NCI-H774 (cell line): ENCODE measurements at regions not wholly inside any gene's neighbourhood (a gene's known extent, or its start where the extent isn't known, plus 50 kb on each side); places are given as distances from the start of the nearest gene placed in this dataset.
A peak's percentile ranks its signal among the peaks of the same experiment; 100 is the strongest.

Experiments used
- DNase-seq: peaks from one replicate; lab custom pipeline; 2025; lab: John Stamatoyannopoulos, UW

DNA sequence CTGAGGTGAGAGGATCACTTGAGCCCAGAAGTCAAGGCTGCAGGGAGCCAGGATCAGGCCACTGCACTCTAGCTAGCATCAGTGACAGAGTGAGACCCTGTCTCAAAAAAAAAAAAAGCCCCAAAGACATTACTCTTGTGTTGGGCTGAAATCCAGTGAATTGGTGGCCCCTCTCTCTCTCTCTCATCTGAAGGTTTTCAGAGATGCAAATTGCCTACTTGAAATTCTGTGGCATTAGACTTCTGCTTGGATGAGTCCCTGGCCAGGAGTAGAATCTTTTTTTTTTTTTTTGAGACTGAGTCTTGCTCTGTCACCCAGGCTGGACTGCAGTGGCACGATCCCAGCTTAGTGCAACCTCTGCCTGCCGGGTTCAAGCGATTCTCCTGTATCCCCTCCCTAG is 112.0 kb upstream of the ATF7IP start:
- no peak for DNase-seq

DNA sequence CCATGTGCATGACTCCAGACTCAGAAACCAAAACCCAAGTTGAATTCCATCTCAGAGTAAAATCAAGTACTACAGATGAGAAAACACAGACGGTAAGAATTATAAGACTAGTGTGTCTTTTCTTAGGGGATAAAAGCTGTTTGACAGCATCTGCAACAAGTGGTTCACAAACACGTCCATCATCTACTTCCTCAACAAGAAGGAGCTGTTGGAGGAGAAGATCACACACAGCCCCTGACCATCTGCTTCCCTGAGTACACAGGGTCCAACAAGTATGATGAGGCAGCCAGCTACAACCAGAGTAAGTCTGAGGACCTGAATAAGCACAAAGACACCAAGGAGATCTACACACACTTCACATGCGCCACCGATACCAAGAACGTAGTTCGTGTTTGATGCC is 110.7 kb upstream of the ATF7IP start:
- no peak for DNase-seq

DNA sequence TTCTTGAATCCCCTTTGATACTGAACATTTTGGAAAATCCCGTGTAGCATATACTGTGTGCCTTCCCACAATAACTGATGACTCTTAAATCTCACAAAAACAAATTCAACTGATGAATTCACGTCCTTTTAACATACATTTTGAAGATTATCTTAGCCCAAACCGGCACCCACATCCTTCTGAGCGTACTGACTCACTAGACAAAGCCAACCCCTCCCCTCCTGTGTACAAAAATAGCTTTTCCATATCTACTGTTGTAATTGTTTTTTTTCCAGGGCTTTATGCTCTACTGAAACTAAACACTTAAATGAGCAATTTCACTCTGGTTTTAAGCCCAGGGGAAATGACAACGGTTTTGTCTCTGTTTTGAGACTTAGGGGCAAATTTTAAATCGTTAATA is 109.4 kb upstream of the ATF7IP start:
- DNase-seq: no peak

DNA sequence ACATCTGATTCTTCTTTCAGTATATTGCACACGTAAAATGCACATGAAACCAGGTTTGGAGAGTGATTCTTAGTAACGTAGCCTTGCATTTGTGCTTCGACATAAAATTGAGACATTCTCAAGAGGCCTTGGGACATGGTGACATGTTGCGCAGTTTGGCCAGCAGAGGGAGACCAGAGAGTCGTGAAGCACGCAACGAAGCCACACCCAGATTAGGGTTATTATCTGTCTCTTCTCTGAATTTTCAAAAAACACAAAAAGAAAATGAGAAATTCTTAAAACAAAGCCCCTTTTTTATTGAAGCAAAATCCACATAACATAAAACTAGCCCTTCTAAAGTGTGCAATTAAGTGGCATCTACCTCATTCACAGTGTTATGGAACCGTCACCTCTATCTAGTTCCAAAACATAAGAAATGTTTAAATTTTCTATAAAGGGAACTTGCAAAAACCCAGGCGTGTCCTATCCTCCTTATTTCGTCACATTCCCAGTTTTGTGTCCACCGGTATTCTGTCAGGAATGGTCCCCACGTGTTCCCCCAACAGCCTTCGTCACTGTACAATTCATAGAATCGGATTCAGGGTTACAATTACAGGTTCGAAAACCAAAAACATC is 108.8 kb upstream of the ATF7IP start:
- no peak for DNase-seq

DNA sequence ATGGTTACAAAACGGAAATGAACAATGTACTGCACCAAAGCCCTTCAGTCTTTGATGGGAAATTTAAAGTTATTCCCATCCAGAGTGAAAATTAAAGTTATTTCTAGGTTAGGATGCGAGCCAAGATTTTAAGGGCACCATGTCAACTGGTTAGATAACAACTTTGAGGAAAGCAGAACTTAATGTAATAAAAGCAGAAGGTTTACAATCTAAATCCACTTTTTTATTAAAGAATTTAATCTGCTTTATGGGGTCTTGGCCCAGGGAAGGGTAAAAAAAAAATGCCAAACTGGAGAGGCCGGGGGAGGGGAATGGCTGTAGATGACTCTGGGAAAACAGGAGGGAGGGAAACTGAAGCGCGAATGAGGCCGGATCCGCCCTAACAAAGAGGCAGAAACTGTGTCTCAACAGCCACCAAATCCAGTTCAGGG is 108.2 kb upstream of the ATF7IP start:
- no peak for DNase-seq

DNA sequence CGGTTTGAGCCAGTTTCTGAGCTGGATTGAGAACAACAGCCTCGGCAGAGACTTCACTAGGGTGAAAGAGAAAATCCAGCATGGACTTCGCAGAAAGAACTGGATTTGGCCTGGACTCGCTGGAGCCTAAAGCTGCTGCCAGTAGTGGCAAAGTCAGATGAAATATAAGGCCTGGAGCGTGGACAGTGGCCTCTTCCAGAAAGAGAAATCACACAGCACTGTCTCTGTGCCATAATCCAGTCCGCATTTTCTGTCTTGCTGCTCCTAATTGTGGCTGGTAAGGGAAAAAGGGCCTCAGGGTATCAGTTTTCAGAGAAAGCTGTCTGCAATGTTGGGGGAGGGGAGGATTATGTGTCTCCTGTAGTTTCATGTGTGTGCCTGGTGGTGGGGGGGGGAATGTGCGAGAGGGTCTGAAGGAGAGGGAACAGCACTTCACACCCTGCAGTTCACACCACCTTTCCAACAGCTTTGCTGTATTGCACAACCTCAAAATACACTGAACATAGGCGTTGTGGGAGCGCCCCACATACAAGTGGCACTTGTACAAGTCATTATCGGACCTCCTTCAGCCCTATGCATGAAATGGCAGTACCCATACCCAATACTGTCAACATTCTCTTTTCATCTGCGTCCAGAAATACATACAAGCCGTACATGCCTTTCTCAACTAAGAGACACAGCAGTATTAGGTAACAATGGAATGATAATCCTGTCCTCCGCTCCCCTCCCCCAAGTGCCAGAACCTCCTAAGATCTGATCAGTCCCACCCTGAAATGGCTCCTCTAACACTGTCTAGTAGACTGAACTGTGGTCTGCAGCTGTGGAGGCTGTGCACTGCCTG is 107.5 kb upstream of the ATF7IP start:
- peak; percentile 97 for DNase-seq

DNA sequence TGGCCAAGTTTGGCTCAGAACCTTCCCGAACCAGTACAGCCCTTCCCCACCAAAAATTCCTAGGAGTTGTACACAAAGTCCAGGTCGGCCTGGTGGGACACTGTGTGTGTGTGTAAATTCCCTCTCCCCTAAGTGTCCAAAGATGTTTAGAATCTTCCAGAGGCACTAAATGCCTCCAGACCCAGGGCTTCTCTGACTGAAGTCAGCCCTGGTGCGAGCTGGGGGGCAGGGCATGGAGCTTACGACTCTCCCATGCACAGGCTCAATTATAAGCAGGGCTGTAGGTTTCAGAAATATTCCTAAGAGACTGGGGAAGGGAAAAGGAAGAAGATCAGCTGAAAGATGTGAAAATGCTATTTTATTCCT is 106.9 kb upstream of the ATF7IP start:
- DNase-seq: no peak

DNA sequence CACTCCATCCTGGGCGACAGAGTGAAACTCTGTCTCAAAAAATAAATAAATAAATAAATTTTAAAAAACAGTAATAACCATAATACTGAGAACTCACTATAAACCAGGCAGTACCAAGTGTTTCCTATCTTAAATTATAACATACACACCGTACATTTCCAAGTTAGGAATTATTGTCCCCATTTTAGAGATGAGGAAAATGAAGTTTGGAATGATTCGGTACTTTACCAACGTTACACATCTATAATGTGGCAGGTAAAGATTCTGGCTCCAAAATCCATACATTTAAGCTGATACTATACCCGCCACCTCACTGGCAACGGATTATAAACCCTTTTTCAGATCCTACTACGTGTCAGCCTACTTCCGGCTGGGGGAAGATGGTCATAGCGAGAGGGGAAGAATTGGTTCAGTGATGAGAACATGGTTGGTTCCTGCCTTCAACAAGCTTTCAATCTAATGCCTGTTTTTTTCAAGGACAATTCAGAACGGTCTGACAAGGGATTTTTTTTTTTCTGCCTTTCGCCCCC is 105.9 kb upstream of the ATF7IP start:
- DNase-seq: no peak

DNA sequence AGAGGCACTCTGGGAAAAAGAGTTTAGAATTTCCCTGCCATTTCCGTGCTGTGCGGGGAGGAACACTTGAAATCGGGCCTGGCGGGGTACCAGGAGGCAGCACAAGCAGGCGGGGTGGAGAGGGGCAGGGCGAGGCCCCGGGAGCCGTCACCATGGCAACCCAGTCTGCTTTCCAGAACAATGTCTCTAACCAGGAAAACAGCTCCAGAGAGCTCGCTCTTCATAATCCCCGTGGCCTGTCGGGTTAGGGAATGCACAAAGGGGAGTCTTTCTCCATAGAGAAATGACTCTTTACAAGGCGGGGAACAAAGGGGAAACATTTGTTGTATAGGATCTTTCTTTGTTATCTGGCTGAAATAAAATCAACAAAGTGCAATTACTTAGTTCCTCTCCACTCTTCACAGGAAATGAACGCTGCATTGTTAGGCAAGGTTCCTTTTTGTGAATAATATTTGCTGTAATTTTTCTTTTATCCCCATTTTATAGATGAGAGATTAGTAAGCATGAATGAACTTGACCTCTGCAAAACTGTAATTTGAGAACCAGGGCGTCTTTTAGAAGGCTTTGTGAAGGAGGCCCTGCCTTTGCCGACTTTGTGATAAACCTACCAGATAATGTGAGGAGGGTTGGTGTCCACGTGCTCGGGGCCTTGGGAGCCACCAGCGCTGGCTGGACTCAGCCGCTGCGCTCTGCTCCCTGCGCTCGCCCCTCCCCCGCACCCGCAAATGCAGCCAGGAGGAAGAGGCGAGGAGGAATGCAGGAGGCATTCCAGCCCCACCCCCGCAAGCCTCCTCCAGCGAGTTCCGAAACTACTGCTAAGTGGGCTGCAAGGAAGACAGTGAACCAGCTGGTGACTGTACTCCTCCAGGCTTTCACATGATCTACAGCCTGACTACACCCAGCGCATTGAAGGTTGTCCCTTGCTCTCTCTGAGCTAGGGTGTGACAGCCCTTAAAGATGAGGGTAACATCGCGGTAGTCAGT is 105.2 kb upstream of the ATF7IP start:
- peak; percentile 68 for DNase-seq

DNA sequence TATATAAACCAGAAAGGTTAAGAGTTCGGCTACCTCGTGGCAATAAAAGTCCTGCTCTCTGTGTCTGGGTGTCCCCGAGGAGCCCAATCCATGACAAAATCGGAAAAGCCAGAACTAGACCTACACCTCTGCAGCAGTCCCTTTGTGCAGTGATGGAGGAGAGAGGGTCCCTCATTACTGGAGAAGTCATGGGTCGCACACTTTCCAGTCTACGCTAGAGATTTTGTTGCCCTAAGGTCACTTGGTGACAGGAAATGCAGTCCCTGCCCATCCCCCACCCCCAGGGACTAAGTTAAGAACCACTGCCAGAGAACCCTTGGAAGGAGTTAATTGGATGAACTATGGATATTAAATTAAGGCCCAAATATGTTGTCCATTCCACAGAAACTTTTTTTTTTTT is 104.4 kb upstream of the ATF7IP start:
- DNase-seq: no peak

DNA sequence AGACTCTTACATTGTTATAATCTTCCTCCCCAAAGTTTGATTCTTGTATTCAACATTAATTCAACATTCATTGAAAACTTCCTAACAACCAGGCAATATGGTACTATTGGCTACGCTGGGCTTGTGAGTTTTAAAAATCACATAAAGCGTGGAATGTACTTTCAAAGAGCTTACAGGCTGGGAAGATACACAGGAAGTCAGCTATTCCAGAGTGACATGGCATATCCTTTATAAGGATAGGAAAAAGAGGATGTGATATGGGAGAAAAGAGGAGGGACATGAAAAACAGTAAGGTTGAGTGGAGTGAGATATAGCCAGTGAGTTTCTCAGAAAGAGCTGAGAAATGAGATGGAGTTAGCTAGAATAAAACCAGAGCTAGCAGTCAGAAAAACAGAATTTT is 103.6 kb upstream of the ATF7IP start:
- no peak for DNase-seq

DNA sequence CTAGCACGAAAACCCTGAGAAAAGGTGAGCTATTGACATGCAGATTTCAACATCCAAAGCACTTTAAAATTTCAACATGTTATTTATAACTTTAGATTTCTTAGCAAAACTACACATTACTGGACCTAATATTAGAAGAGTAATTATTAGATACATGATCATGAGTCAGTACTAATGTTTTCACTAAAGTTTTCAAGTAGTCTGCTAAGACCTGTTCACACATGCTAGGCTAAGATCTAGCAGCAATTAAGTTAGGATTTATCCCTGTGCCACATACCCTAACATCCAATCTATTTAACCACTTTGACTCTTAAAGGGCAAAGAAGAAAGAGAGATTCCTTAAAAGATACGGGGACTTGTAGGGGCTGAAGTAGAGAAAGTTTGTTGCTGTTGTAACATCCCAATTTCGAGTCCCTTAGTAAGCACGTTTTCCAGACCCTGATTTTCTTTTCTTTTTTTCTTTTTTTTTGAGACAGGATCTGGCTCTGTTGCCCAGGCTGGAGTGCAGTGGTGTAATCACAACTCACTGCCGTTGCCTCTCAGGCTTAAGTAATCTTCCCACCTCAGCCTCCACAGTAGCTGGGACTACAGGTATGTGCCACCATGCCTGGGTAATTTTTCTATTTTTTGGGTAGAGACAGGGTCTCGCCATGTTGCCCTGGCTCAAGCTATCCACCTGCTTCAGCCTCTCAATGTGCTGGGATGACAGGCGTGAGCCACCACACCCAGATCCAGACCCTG is 102.5 kb upstream of the ATF7IP start:
- no peak for DNase-seq

DNA sequence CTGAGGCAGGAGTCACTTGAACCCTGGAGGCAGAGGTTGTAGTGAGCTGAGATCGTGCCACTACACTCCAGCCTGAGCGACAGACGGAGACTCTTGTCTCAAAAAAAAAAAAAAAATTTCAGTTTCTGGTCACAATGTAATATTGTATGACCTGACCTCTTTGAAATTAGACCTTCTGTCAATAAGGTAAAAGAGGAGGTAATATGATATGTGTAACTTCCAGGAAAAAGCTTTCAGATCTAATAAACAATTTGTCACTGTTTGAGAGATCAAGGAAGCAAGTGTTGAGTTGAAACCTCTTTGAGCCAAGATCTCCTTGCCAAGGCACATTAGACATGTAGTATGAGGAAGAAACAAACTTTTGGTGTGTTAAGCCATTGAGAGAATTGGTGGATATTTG is 101.7 kb upstream of the ATF7IP start:
- DNase-seq: no peak

DNA sequence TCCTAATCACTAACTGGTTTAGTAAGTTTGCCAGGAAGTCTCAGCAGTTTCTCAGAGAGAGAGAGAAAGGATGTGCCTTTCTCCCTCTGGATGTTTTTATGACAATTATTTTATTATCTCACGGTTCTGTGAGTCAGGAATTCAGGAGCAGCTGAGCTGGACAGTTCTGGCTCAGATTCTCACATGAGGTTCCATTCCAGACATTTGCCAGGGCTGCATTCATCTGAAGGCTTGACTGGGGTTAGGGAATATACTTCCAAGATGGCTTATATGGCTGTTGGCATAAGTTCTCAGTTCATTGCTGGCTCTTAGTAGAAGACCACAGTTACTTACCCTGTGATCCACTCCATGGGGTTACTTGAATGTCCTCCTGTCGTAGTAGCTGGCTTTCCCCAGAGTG is 101.2 kb upstream of the ATF7IP start:
- no peak for DNase-seq

DNA sequence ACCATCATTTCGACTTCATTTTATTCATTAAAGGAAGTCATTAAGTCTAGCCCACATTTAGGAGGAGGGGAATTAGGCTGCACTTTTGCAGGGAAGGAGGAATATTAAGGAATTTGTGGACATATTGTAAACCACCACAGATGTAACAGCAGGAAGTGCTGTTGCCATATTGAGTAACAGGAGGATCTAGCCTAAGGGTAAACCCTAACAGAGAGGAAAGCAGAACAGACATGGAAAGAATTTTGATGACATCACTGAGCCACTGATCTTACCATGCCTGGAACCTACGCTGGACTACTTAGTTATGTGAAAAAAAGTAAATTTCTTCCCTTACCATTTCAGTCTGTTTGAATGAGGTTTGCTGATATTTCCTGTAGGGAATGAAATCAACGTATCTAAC is 100.7 kb upstream of the ATF7IP start:
- no peak for DNase-seq

DNA sequence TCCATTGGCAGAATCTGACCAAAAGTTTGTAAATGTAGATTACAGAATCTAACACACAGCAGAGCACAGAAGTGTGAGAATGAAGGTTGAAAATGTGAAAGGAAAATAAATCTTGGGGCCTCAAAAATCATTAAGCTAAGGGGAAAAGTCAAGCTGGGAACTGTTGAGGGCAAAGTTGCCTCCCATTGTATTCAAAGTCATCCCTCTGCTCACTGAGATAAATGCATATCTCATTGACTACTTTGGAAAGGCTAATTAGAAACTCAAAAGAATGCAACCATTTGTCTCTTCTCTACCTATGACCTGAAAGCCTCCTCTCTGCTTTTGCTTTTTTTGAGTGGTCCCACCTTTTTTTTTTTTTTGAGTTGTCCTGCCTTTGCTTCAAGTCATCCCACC is 97.4 kb upstream of the ATF7IP start:
- DNase-seq: no peak

DNA sequence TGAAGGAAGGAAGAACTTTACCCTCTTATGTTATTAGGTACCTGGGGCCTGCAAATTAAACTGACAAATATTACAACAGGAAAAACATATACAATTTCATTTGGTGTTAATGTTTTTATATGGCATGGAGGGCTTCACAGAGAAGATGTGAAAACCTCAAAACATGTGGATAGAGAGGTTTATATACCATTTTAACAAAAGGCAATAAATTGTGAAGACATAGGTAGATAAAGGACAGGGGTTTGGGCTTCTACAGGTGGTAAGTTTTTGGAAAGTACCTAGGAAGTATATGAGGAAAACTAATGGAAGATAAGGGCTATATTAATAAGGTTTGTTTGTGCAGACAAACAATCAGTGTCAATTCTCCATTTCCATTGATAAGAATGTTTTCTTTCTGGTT is 95.1 kb upstream of the ATF7IP start:
- DNase-seq: no peak

DNA sequence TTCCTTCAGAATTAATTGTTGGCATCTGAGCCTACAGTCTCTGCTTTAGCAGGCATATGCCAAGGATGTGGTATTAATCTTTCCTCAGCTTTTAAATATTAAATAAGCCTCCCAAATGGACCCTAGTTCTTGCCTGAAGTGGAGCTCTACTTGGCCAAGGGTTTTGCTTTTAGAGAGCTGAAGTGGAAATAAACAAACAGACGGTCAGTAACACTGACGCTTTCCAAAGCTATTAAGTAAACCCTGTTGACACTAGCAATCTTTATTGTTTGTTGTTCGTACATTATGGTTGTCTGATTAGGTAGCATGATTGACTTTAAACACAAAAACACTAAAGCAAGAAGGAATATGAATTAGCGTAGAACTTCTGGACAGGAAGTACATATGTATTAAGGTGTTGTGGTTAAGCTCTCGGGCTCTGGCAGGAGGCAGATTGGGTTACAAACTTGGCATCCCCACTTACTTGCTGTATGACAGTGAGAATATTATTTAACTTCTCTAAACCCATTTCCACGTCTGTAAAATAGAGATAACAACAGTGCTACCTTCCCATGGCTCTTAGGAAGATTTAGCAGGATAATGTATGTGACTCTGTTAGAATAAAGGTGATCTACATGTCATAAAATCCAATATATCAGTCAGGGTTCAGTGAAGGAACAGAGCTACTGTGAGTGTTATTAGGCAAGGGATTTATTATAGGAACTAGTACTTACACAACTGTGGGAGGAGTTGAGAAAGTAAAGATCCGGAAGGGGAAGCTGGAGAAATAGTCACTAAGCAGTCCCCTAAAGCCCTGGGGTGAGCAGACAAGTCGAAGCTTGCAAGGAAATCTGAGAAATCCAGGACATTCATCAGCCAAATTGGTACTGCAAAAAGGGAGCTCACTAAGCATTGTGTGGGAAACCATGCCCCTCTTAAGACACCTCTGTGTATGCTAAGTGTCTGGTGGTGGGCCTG is 92.2 kb upstream of the ATF7IP start:
- peak; percentile 61 for DNase-seq

DNA sequence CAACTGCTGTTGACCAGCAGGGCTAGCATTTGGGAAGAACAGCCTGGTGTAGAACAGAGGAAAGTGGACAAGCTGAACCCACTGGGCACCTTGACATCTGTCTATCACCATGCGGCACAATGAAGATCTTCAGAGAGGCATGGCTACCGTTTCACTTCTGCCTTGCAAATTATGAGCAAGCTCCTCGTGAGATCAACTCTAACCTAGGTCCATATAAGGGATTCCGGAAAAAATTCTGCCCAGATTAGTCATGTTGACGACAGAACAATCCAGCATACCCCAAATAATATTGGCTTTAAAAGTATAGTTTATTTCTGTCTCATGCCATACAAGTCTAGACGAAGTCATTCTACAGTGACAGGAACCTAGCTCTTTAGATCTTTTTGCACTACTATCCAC is 91.6 kb upstream of the ATF7IP start:
- DNase-seq: no peak

DNA sequence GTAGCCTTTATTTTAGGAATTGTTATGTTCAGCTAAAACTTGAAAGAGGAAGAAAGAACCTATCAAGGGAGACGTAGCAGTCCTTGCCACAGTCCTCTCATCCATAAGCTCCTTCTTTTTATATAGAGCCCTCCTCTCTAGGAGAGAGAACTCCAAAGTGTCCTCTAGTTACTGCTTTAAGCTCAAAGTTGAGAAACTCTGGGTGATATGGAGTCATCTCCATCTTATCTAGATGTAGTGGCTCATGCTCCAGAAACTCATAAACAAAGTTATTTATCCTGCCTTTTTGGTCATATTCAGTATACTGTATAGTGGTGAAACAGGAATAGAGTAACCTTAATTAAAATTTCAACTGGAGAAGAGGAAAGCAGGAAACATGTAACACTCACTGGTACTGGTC is 90.4 kb upstream of the ATF7IP start:
- DNase-seq: no peak

DNA sequence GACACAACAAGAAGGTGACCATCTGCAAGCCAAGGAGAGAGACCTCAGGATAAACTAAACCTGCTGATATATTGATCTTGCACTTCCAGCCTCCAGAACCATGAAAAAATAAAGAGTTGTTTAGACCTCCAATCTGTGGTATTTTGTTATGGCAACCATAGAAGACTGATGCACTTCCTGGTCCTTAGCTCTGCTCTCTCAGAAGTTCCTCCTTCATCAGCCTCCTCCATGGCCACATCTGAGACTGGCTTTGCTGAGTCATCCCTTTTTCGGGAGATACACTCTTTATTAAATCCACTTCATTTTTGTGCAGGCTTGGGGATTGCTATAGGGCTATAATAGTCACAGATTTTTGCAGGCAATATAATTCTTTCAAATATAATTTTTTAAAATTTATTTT is 89.6 kb upstream of the ATF7IP start:
- DNase-seq: no peak
